Esophagus muscularis mucosa (tissue), 3 donors: ENCODE measurements at regions not wholly inside any gene's neighbourhood (a gene's known extent, or its start where the extent isn't known, plus 50 kb on each side); places are given as distances from the start of the nearest gene placed in this dataset.

Source experiments
- CTCF ChIP-seq, 3 experiments: fragments of 200-600 bp in 2 of 3; fragments of 450-650 bp in 1 of 3; sonication (generic) in 2 of 3; IDR thresholded peaks; one replicate each; pipeline ENCODE4 v1.5.1; 2017 to 2019; ENCODE audit warnings: antibody characterized with exemption in 3 of 3, mild to moderate bottlenecking in 2 of 3, moderate library complexity in 1 of 3
- POLR2A ChIP-seq: fragments of 450-650 bp; IDR thresholded peaks from one replicate; pipeline ENCODE4 v1.6.1; 2017; ENCODE audit warnings: antibody characterized with exemption, moderate library complexity, mild to moderate bottlenecking, low read depth

- TF ChIP-seq CTCF (IDR thresholded peaks at IDR 0.05) (no peak), POLR2A (no peak)
Observed at GRCh38 chr4:164251257-164251656, 502.7 kb upstream of the SMIM31 start.
